ENCODE measurements at regions not wholly inside any gene's neighbourhood (a gene's known extent, or its start where the extent isn't known, plus 50 kb on each side); places are given as distances from the start of the nearest gene placed in this dataset.

GRCh38 chr13:79079351-79079839, 326.7 kb downstream of the RBM26 start:
- Histone ChIP-seq H3K4me1 (ENCODE audit: control insufficient read depth, insufficient read depth, low read length) (no peaks in the 10 kb centered on the region), H3K9me3 (ENCODE audit: control insufficient read depth, insufficient read depth, low read depth, low read length) (no peaks in the 10 kb centered on the region), H3K36me3 (ENCODE audit: control insufficient read depth in 2 of 2, insufficient read depth in 1 of 2, low read length in 2 of 2) (no peaks in the 10 kb centered on the region), H3K27ac (ENCODE audit: extremely low read depth, low read depth, low read length) (no peak overlapping the region), H3K4me3 (ENCODE audit: low read depth, low read length) (no peak overlapping the region)
- ChIA-PET POLR2A (no interaction called here), CTCF (no interaction called here)
- no peak for TF ChIP-seq ZNF544 (tag by site-specific recombination; IDR thresholded peaks at IDR 0.05)
- no peak for TF ChIP-seq BCL11B (tag by site-specific recombination; IDR thresholded peaks at IDR 0.05; ENCODE audit: low read depth)
- no peak for TF ChIP-seq ZNF155 (tag by site-specific recombination; IDR thresholded peaks at IDR 0.05)
- TF ChIP-seq ZNF341 (tag by site-specific recombination; IDR thresholded peaks at IDR 0.05; ENCODE audit: low read depth), result no peak
- no peak for TF ChIP-seq ZNF48 (tag by site-specific recombination; IDR thresholded peaks at IDR 0.05)
- no peak for TF ChIP-seq ZNF707 (tag by site-specific recombination; IDR thresholded peaks at IDR 0.05)
- TF ChIP-seq ZNF404 (tag by site-specific recombination; IDR thresholded peaks at IDR 0.05), result no peak
- TF ChIP-seq YY2 (tag by site-specific recombination; IDR thresholded peaks at IDR 0.05), result no peak

- H3K9me3 ChIP-seq (ENCODE audit: control insufficient read depth, insufficient read depth, low read depth, low read length), result no peaks in the 10 kb centered on the region
- no peak overlapping the region for H3K4me3 ChIP-seq (ENCODE audit: low read depth, low read length)
- ChIA-PET CTCF (interaction anchor here (0.7 kb wide), 1 partner anchor 891 kb away, joined by 3 read pairs; no protein-coding TSS in a partner anchor), POLR2A (no interaction called here)
- H3K27ac ChIP-seq (ENCODE audit: extremely low read depth, low read depth, low read length), result no peak overlapping the region
- no peaks in the 10 kb centered on the region for H3K36me3 ChIP-seq (ENCODE audit: control insufficient read depth in 2 of 2, insufficient read depth in 1 of 2, low read length in 2 of 2)
- H3K4me1 ChIP-seq (ENCODE audit: control insufficient read depth, insufficient read depth, low read length), result no peaks in the 10 kb centered on the region
- TF ChIP-seq ATF2 (tag by site-specific recombination; IDR thresholded peaks at IDR 0.05; ENCODE audit: low read depth) (0 out of 2 replicates have a peak, but pooled peaks have one; percentile 38), YY2 (tag by site-specific recombination; IDR thresholded peaks at IDR 0.05) (no peak)
- TF ChIP-seq, protein P1, sequence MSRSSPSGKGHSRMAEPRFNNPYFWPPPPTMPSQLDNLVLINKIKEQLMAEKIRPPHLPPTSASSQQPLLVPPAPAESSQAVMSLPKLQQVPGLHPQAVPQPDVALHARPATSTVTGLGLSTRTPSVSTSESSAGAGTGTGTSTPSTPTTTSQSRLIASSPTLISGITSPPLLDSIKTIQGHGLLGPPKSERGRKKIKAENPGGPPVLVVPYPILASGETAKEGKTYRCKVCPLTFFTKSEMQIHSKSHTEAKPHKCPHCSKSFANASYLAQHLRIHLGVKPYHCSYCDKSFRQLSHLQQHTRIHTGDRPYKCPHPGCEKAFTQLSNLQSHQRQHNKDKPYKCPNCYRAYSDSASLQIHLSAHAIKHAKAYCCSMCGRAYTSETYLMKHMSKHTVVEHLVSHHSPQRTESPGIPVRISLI (tag by site-specific recombination; IDR thresholded peaks at IDR 0.05), result no peak
Observed at GRCh38 chr13:79075703-79076102, 330.4 kb downstream of the RBM26 start.

GRCh38 chr13:79070343-79070974, 335.6 kb downstream of the RBM26 start:
- ChIA-PET POLR2A (no interaction called here), CTCF (no interaction called here)
- no peak overlapping the region for H3K4me3 ChIP-seq (ENCODE audit: low read depth, low read length)
- no peaks in the 10 kb centered on the region for H3K36me3 ChIP-seq (ENCODE audit: control insufficient read depth in 2 of 2, insufficient read depth in 1 of 2, low read length in 2 of 2)
- H3K27ac ChIP-seq (ENCODE audit: extremely low read depth, low read depth, low read length), result no peak overlapping the region
- no peaks in the 10 kb centered on the region for H3K4me1 ChIP-seq (ENCODE audit: control insufficient read depth, insufficient read depth, low read length)
- H3K9me3 ChIP-seq (ENCODE audit: control insufficient read depth, insufficient read depth, low read depth, low read length), result no peaks in the 10 kb centered on the region
- no peak for TF ChIP-seq REST (tag by site-specific recombination; IDR thresholded peaks at IDR 0.05)
- no peak for TF ChIP-seq ZNF133 (tag by site-specific recombination; IDR thresholded peaks at IDR 0.05)
- no peak for TF ChIP-seq KLF16 (tag by site-specific recombination; IDR thresholded peaks at IDR 0.05)
- TF ChIP-seq, protein P2, sequence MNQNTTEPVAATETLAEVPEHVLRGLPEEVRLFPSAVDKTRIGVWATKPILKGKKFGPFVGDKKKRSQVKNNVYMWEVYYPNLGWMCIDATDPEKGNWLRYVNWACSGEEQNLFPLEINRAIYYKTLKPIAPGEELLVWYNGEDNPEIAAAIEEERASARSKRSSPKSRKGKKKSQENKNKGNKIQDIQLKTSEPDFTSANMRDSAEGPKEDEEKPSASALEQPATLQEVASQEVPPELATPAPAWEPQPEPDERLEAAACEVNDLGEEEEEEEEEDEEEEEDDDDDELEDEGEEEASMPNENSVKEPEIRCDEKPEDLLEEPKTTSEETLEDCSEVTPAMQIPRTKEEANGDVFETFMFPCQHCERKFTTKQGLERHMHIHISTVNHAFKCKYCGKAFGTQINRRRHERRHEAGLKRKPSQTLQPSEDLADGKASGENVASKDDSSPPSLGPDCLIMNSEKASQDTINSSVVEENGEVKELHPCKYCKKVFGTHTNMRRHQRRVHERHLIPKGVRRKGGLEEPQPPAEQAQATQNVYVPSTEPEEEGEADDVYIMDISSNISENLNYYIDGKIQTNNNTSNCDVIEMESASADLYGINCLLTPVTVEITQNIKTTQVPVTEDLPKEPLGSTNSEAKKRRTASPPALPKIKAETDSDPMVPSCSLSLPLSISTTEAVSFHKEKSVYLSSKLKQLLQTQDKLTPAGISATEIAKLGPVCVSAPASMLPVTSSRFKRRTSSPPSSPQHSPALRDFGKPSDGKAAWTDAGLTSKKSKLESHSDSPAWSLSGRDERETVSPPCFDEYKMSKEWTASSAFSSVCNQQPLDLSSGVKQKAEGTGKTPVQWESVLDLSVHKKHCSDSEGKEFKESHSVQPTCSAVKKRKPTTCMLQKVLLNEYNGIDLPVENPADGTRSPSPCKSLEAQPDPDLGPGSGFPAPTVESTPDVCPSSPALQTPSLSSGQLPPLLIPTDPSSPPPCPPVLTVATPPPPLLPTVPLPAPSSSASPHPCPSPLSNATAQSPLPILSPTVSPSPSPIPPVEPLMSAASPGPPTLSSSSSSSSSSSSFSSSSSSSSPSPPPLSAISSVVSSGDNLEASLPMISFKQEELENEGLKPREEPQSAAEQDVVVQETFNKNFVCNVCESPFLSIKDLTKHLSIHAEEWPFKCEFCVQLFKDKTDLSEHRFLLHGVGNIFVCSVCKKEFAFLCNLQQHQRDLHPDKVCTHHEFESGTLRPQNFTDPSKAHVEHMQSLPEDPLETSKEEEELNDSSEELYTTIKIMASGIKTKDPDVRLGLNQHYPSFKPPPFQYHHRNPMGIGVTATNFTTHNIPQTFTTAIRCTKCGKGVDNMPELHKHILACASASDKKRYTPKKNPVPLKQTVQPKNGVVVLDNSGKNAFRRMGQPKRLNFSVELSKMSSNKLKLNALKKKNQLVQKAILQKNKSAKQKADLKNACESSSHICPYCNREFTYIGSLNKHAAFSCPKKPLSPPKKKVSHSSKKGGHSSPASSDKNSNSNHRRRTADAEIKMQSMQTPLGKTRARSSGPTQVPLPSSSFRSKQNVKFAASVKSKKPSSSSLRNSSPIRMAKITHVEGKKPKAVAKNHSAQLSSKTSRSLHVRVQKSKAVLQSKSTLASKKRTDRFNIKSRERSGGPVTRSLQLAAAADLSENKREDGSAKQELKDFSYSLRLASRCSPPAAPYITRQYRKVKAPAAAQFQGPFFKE (tag by site-specific recombination; IDR thresholded peaks at IDR 0.05; ENCODE audit: borderline replicate concordance), result no peak
- TF ChIP-seq ZNF701 (tag by site-specific recombination; IDR thresholded peaks at IDR 0.05), result no peak
- no peak for TF ChIP-seq ZNF777 (tag by site-specific recombination; IDR thresholded peaks at IDR 0.05; ENCODE audit: borderline replicate concordance)
- TF ChIP-seq ZNF792 (tag by site-specific recombination; IDR thresholded peaks at IDR 0.05), result no peak
- no peak for TF ChIP-seq ZNF548 (tag by site-specific recombination; IDR thresholded peaks at IDR 0.05)
- no peak for TF ChIP-seq ZNF529 (tag by site-specific recombination; IDR thresholded peaks at IDR 0.05; ENCODE audit: insufficient replicate concordance)
- no peak for TF ChIP-seq HOXA7 (CRISPR knock-in tag; IDR thresholded peaks at IDR 0.05; ENCODE audit: borderline replicate concordance)
